NCI-H345 treated with DMSO at 0.1 percent for 48 hours (cell line): ENCODE measurements at regions not wholly inside any gene's neighbourhood (a gene's known extent, or its start where the extent isn't known, plus 50 kb on each side); places are given as distances from the start of the nearest gene placed in this dataset.

ENCODE experiments used
- DNase-seq: peaks from one replicate; lab custom pipeline; 2025; ENCODE audit not compliant: unreplicated experiment; lab: John Stamatoyannopoulos, UW

DNA sequence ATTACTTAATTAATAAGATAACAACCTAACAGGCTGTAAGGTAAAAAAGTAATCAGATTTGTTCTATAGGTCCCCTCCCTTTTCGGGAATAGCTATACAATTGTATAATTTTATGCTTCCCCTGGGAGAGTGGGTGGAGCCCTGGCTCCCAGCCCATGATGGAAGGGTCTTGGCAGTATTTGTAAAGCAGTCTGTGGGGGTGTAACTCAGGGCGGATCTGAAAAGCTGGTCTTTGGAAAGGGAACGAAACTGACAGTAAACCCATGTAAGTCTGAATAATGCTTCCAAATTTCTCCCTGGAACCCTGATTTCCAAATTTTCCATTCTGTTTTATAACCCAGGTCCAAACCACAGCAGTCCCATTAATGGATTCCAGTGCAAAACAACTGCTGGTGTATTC lies 110.4 kb downstream of the DAD1 start:
- no peak for DNase-seq

DNA sequence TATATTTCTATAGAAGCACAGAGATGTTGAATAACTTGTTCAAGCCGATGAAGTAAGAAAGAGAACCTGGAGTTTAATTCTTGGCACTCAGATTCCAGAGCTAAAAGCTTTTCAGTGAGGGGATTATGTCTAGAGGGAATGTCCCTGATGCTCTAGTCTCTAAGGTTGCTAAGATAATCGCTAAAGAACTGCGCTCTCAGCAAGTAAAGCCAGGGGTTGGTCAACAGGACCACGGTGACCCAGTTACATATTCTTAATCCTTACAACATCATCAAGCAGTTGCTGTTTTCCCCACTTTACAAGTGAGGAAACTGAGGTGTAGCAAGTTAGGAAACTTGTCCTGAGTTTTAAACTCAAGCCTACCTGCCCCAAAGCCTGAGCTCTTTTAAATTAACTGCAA lies 110.8 kb downstream of the DAD1 start:
- DNase-seq, result no peak

DNA sequence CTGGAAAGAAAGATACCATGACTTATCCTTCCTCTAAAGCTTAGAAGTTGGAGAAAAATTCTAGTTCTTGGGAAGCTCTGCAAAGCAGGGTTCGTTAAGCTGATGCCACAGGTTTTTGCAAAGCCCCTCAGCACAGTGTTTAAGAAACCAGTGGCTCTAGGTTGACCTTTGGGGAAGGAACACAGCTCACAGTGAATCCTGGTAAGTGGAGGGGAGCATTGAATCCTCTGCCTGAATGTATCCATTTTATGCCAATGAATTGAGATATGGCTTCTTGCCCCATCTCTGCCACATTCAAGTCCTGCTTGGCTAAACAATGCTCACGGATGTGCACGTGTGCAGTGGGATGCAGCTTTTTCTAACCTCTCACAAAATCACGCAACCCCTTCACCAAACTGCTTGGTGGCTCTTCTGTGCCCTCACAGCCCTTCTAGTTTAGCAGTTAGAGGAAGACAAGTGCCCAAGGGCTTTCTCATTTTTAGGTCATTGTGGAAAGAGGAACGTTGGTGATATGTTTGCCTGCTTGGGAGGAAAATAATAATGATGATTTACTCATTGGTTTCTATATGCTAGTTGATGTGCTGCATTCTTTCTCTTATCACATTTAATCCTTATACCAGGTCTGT lies 111.3 kb downstream of the DAD1 start:
- DNase-seq, result no peak

DNA sequence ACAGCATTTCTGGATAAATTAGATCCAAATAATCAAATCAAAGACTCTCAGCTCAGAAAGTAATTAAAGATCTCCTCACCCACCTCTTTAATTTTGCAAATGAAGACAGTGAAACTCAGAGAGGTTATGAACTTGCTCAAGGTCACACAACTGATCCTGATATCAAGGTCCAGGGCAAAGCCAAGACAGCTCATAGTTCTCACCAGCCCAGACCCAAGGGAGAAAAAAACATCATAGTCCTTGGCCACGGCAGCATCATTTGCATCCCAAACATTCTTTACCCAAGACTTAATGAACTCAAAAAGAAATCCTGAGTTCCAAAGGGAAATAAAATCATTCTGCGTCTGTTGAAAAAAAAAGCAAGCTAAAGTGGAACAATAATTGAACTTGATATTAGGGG lies 112.1 kb downstream of the DAD1 start:
- DNase-seq, result no peak

DNA sequence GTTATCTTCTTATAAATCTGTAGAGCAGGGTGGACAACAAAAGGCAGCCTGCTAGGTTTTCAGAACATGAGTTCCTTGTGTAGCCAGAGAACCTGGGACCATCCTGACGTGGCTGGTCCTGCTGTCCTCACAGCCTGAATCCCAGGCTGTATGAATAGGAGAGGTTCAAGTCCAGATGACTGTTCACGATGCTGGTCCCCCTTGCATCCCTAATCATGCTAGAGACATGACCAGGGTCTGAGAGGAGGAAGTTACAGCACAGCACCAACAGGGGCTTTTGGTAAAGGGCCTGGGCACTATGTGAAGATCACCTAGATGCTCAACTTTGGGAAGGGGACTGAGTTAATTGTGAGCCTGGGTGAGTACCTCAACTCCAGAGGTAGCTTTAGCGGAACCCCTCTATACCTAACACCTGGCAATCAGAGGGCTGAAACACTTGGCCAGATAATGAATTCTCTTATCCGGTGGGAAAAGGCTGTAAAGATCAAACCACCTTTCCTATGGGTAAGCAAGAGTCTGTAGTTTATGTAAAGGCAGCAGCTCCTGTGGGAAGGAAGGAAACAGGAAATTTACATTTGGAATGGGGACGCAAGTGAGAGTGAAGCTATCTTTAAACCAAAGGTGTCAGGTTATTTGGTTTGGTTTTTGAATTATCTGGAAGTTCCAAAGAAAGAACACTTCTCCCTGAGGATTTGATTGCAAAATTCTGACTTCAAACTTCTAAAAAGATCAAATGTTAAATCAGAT lies 112.8 kb downstream of the DAD1 start:
- no peak for DNase-seq

DNA sequence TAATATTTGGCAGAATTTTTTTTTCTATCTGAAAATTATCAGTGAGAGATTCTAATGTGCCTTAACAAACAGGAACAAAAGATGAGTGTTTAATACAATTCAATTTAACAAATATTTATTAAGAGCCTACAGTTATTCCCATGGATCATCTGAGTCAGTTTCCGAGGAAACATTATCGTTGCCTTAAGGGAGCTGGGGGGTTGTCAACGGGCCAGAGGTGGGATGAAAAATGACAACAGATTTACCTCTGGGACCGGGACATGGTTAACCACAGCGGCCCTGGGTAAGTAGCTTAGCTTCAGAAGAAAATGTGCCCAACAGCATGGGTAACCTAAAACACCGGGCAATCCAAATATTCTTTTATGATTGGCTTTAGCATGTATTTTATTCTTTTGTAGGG lies 113.6 kb downstream of the DAD1 start:
- no peak for DNase-seq

DNA sequence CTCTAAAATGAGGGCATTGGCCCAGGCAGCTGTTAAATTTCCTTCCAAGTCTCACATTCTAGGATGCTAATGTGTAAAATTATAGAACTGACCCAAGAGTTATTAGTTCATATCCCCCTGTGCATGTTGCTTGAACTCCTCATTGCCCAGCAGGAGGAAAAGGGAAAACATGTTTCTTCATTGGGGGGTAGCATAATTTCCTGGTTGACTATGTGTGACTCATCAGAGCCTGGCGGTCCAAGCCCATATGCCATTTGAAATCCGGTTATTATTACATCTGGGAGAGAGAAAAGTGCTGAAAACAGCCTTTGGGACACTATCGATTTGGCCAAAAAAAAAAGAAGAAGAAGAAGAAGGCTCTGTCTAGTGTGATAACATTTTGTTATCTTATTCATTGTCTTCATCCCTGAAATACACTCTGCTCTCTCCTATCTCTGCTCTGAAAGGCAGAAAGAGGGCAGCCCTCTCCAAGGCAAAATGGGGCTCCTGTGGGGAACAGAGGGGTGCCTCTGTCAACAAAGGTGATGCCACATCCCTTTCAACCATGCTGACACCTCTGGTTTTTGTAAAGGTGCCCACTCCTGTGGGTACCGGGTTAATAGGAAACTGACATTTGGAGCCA lies 114.2 kb downstream of the DAD1 start:
- no peak for DNase-seq

DNA sequence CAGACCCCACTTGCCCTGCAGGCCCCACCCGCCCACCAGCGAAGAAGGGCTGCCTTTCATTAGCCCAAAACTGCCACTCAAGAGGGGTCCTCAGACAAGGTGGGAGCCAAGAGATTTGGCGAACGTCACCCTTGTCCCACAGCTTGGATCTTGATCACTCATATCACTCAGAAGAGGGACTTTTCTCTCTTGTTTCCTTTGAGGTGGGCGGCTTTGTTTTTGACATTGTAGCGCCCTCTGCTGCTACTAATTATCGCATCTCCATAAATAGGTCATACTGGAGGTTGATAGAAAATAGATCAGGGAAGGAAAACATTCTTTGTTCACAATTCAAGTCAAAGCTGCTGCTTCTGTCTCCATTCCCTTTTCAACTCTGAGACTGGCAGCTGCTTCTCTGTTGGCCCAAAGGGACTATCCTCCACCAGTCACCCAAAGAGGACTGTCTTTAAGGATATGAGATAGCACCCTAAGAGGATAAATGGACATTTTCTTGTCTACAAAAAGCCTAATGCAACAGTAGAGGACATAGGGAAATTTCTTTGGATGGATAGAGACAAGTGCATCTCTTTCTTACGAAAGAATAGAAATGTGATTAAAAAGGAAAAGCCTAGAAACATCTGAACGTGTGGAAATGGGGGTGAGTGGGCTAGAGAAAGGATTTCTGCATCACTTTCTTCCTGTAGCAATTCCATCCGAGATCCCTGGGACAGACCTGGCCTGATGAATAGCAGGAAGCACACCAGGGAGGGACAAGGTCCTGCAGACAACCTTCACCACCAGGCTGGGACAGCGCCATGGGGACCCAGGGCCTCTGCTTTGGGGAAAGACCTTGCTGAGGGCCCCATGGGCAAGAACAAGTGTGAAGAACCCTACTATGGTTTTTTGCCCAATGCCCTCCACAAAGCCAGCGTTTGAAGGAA lies 115.8 kb downstream of the DAD1 start:
- DNase-seq, result no peak

DNA sequence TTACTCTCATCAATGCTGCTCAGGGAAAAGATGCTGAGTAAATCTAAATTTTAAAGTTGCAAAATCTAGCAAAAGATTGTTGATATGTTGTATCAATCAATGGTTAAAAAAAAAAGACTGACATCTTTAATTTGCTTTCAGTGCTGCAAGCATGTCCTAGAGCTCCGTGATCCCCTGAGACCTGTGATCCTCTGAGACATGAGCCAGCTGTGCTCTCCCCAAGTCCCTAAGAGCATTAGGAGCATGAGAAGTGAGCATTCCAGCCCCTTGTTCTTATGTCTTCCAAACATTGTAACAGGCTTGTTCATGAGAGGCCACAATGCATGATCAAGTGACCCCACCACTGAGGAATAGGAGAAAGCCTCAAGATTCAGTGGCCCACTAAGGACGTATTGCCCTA lies 116.6 kb downstream of the DAD1 start:
- DNase-seq, result no peak

DNA sequence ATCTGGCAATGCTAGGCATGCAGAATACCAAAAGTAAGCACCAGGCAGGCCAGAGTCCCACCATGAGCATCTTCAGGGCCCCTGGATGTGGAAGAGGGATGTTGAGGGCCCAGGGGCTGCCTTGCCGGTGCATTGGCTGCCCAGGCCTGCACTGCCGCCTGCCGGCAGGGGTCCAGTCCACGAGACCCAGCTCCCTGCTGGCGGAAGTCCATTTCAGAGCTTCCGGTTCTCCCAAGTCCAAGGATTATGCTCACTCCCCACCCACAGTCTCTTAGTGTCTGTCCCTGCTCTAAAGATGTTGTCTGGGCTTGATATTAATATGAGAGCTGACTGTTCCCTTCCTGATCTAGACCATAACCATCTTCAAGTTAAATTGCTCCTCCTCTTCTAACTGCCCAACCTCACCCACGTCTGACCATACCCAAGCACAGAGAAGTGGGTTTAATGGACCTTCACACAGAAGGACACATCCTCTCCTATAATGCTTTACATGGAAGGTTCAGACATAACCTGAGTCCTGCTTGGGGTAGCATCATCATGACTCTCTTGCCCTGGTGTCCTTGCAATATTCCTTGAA lies 117.4 kb downstream of the DAD1 start:
- DNase-seq, result no peak

DNA sequence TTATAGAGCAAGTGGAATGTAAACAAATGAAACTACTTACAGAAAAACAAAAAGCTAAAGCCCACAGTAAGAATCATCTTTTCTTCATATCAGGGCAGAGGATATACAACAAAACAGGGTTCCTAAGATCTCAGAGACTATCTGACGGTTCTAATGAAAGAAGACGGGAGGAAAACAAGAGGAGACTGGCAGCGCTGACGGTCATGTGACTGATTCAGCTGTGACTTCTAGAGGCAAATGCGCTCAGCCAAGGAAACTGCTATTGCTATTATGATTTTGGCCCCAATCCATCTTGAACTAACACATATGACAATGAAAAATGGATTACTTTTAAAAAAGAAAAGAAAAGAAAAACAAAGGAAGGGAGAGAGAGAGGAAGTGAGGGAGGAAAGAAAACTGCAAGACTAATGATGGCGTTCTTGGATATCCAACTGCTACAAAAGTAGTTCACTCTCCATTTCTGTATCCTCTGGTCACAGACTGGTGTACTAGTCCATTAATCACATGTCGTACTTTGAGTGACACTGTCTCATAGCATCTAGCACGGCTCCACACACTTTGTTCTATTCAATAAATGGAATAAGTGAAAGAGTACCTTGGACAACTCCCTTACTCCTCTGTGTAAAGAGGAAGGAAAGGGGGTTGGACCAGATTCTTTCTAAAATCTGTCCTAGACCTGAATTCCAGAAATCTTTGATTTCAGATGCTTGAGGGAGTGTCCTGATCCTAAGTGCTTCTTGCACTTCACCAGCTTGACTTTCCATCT lies 119.3 kb downstream of the DAD1 start:
- no peak for DNase-seq

DNA sequence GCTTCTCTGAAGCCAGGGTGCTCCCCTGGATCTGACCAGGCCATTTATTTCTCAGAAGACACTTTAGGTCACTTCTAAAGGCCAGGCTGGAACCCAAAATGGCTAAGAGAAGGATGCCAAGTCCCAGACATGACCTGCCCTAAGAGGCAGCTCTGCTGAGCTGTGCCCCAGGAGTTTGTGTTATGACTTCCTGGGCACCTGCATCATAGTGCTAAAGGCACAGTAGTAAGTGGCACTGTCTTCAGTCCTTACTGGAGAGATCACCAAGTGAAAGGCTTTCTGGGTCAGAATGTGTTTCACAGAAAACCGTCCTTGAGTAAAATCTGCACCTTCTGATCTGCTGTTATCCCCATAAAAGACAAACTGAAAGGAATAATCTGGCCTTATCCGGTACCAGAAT lies 120.2 kb downstream of the DAD1 start:
- DNase-seq, result no peak

DNA sequence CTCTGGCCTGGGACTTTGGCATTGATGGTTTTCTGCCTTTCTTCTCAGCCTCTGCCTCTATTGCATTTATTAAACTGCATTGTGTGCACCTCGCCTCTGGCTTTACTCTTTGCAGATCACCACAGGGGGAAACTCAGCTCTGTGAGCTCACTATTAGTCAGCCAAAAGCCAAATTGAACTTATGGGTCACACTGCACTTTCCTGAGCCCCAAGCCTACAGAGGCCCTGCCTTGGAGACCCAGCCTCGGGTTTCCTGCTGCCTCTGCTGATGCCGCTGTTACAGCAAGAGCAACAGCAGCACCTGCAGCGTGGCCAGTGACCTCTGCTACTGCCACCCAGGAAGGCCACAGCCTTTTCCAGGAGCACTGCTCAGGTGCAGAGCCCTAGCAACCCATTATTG lies 122.5 kb downstream of the DAD1 start:
- DNase-seq, result no peak

DNA sequence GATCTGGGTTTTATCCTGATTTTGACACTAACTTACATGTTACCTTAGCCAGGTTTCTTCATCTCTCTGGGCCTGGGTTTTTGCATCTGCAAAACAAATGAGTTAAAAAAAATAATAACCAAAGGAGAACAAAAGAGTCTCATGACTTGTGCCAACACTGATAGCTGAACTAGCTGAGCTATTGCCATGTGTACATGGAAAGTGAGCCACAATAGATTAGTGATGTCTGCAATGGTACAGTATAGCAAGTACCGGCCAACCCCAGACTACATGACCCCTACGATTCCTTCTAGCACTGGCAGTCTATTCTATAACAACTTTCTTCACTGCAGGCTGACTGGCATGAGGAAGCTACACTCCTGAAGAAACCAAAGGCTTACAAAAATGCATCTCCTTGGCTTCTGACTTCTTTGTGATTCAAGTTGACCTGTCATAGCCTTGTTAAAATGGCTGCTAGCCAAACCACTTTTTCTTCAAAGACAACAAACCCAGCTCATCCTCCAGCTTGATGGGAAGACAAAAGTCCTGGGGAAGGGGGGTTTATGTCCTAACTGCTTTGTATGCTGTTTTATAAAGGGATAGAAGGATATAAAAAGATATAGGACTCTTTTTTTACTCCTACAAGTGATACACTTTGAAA lies 123.7 kb downstream of the DAD1 start:
- no peak for DNase-seq

DNA sequence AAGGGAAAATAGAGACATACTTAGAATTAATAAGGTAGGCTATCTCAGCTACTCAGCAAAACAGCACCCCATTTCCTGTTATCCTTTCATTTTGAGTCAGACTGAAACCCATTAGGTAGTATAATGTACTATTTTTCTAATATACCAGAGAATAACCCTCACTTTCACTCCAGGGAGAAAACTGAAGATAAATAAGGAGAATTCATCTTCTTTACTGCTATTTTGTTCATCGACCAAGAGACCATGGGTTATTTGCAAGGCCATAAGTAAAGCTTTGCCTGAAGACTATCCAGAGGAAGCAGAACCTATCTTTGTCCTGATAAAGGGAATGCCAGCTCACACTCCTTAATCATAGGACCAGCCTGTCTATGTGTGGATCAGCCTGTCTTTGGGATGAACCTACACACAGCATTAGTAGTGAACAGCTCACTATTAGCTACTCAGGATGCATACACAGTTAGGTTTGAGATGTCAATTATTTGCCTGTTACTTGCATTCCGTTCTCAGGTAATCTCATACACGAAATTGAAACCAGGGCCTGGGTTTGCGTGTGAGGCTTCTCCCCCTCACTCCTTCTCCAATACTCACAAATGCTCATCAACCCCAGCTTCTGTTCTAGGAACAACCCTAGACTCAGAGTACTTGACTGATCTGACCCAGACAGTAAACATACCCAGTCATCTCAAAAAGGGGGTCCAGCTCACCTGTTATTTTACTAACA lies 124.4 kb downstream of the DAD1 start:
- no peak for DNase-seq

DNA sequence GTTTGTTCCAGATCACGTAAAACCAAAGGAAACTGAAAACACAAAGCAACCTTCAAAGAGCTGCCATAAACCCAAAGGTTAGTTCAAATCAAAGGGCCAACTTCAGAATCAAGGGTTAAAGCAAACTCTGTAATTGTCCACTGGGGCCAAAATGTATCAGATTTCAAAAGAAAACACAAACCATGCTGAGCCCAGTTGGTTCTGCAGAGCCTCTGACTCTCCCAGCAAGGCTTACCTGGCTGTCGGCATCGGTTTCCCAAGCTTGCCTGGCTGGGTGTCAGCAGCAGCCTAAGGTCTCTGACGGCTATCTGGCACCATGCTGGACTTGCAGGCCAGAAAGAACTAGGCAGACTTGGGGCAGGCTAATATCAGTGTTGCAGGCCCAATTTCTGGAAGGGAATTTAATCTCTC lies 125.3 kb downstream of the DAD1 start:
- no peak for DNase-seq

DNA sequence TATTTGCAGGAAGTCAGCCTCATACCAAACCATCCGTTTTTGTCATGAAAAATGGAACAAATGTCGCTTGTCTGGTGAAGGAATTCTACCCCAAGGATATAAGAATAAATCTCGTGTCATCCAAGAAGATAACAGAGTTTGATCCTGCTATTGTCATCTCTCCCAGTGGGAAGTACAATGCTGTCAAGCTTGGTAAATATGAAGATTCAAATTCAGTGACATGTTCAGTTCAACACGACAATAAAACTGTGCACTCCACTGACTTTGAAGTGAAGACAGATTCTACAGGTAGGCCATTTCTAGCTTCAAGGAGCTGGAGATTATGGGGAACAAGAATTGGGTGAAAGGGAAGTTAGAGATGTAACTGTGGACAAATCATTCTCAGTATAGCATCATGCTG lies 126.1 kb downstream of the DAD1 start:
- no peak for DNase-seq

DNA sequence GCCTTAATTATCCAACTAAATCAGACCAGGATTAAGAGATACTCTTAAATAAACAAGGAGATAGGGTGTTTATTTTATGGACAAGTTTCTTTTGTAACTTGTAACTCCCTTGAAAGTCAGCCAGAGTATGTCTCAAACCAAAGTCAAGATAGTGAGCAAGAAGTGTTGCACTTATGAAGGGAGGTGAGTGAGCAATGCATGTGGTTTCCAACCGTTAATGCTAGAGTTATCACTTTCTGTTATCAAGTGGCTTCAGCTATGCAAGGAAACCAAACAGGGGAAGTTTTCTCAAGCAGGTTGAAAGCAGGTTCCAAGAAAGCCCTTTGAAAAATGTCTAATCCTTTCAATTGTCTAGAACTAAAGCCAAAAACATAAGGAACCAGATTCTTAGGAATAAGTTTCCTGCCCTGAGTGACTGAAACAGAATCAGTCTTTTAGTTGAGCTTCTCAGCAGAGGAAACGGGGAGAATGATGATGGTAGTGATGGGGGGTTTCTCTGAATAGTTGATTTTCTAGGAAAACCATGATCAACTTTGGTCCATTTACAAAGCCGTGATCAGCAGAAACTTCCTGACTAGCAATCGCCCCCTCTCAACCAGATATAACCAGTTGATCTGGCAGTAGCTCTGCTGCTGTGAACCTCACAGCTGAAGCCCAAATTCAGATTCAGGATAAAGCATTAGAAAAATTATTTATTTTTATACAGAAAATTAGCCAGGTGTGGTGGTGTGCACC lies 128.4 kb downstream of the DAD1 start:
- DNase-seq, result no peak

DNA sequence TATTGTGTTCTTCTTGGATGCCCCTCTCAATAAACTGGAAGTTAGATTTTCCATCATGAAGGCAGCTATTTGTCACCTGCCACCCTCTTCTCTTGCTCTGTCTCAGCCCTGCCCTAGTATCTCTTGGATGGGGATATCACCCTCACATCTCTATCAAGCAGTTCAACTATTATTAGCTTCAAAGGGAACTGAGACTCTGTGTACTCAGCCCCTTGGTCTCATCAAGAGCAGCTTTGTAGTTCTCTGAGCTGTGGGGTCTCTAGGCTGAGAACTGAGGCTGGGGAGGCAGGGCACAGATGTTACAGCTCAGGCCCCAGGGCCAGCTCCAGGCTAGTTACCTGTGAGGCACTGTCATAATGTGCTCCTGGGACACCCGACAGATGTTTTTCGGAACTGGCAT lies 130.3 kb downstream of the DAD1 start:
- no peak for DNase-seq
